Motor neuron (in vitro differentiated cells): ENCODE measurements at regions not wholly inside any gene's neighbourhood (a gene's known extent, or its start where the extent isn't known, plus 50 kb on each side); places are given as distances from the start of the nearest gene placed in this dataset.

Source experiments
- ATAC-seq, 8 experiments: fragments of 200-7000 bp; cut with Tn5 transposase; replicated peaks in 6 of 8; 2 replicates each; pipeline ENCODE4 v1.8.0; 2021; ENCODE audit warnings: mild to moderate bottlenecking in 8 of 8, moderate library complexity in 8 of 8
- H3K27ac ChIP-seq, 2 donors: fragments of 250-450 bp; sonication (Bioruptor Pico); 2 replicates each; pipeline ENCODE4 v1.9.0; 2021; ENCODE audit warnings: antibody characterized with exemption in 2 of 2, mild to moderate bottlenecking in 2 of 2, moderate library complexity in 1 of 2
- H3K4me1 ChIP-seq, 2 donors: fragments of 250-450 bp; sonication (Bioruptor Pico); replicated peaks in 1 of 2; 2 replicates each; pipeline ENCODE4 v1.6.1; 2021; ENCODE audit warnings: antibody characterized with exemption in 2 of 2, mild to moderate bottlenecking in 2 of 2, moderate library complexity in 1 of 2
- H3K4me3 ChIP-seq, 5 donors: fragments of 250-450 bp; sonication (Bioruptor Pico); 2 replicates each; pipeline ENCODE4 v1.9.0; 2021; ENCODE audit warnings: antibody characterized with exemption in 5 of 5, mild to moderate bottlenecking in 5 of 5, moderate library complexity in 4 of 5
- WGBS, 10 experiments: fragments of 450-650 bp; shearing (Covaris generic); methylation state at CpG; one replicate each; pipeline ENCODE4 v1.0.0; 2022; 5-methylcytosine and 5-hydroxymethylcytosine counted together
- in situ Hi-C, 9 experiments: fragments of 400-800 bp; cut with MboI; loops; one replicate each; pipeline ENCODE4 v1.15.0; 2021; ENCODE audit warnings: low sequenced_read_pairs in 9 of 9, low pct_unique_long_range_greater_than_20kb in 2 of 9; ENCODE audit not compliant: unreplicated experiment in 9 of 9

DNA sequence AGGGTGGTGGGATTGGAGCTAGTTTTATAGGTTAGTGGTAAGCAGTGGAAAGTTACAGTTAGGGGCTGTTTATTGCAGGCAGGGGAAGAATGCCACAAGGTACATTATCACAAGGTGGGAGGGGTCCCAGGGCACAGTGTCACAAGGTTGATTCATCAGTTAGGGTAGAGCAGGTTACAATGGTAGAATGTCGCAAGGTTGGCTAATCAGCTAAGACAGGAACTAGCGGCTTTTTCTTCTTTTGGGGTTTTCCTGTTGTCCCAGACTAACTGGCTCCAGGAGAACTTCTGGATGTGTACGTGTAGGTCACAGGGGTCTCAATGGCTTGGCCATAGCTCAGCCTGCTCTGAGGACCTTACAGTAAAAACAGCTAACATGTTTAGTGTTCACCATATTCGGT, 1221.1 kb downstream of the SLITRK1 start:
- 40 to 100% (median 82%) methylated on average over 1 to 4 of the region's 4 CpGs; no CpG with 5 or more reads in 2 of the 10 experiments for WGBS, 10 experiments
- in situ Hi-C loops, result no loop called here

DNA sequence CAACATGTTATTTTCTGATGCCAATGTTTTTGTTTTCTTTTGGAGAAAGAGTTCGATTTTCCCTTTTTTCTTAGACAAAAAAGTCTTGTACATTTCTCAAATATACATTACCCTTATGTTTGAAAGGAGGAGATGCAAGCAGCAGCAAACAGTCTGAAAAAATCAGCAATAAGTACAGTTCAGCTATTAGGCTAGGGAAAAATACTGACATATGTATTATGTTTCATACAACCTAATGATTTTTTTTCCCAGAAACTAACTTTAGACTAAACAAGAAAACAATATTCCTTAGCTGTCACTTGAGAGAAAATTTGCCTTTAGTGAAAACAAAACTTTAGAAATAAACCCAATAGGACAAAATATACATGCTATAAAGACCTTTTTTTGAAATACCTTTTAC, 1223.5 kb downstream of the SLITRK1 start:
- in situ Hi-C loops, result no loop called here
- Histone ChIP-seq H3K27ac (no peak overlapping the region), H3K4me1 (no peaks in the 10 kb centered on the region), H3K4me3 (no peak overlapping the region)
- ATAC-seq, result no peak
- 7 to 67% (median 44%) methylated on average over 1 of the region's 1 CpG; no CpG with 5 or more reads in 1 of the 10 experiments for WGBS, 10 experiments

More for the DNA sequence above, 1221.1 kb downstream of the SLITRK1 start:
- Histone ChIP-seq H3K27ac (no peak overlapping the region), H3K4me3 (no peak overlapping the region), H3K4me1 (no peaks in the 10 kb centered on the region)
- ATAC-seq, result no peak

DNA sequence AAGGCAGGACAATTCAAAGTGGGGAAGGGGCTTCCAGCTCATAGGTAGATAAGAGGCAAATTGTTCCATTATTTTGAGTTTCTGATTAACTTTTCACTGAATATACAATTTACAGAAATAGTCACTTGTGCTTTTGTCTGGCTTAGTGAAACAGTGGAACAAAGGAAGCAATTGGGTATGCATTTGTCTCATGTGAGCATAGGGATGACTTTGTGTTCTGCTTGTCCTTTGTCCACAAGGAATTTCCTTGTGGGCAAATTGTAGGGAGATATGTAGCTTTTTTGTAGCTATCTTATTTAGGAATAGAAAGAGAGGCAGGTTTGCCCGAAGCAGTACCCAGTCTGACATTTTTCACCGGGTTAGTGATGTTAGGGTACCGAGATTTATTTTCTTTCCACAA, 1224.8 kb downstream of the SLITRK1 start:
- Histone ChIP-seq H3K4me1 (no peaks in the 10 kb centered on the region), H3K27ac (no peak overlapping the region), H3K4me3 (no peak overlapping the region)
- in situ Hi-C loops, result no loop called here
- 57 to 100% (median 90%) methylated on average over 1 to 3 of the region's 3 CpGs; no CpG with 5 or more reads in 3 of the 10 experiments for WGBS, 10 experiments
- ATAC-seq, result no peak

DNA sequence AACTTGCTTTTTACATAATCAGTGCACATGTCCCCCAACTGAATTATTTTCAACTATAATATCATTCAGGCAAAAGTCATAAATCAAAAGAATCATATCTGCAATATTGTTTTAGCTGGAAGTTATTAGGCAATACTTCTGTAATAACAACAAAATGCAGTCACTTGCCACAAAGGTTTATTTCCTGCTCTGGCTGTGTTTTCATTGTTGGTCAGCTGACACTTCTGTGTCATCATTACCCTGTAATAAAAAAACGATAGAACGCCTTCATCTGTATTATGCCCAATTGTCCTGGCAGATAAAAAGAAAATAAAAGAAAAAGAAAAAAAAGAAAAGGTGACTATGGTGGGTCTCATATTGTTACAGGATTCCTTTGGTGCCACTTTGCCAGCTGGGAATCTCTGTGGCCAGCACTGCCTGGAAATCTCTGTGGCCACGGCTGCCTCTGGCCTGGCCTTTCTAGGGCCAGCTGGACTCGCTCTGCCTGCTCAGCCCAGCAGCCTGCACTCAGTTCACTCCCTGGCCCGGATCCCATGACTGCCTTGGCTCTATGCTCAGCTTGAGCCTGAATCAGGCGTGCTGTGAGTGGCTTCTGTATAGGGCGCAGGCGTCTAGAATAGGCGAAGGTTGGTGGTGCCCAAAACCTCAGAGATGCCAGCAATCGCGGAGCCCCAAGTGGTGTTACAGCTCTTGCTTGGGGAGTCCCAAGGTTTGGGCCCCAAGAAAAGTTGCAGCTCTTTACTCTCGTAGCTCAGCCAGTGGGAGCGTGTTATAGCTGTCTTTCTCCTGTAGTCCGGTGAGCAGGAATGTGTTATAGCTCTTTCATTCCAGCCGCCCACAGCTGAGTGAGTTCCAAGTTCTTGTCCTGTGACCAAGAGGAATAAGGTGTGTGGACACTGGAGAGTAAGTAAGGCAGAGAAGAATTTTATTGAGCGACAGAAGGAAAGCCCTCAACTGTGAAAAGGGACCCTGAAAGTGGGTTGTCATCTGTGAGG, 1227.1 kb downstream of the SLITRK1 start:
- no peaks in the 10 kb centered on the region for H3K4me1 ChIP-seq
- H3K27ac ChIP-seq, result no peak overlapping the region
- WGBS, 10 experiments, result 15 to 100% (median 95%) methylated on average over 1 to 10 of the region's 16 CpGs; no CpG with 5 or more reads in 1 of the 10 experiments
- H3K4me3 ChIP-seq, result no peak overlapping the region
- in situ Hi-C loops, result no loop called here
- ATAC-seq, result peak in 1 of 8 experiments; percentile 13

DNA sequence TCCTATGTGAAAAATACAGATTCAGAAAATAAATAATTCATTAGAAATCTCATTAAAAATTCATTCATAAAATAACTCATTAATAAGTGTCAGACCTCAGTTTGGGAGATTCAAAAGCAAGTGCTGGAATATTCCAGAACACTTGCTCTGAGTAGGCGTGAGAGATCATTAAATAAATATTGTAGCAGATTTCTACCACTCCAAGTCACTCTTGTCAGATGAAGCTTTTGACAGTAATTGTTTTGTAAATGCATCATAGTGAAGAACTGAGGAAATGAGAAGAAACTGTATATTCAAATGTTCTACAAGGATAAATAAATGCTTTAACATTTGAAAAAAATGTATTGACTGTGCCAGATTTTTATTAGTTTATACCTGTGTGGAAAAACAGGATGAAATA, 1228.1 kb downstream of the SLITRK1 start:
- H3K4me1 ChIP-seq, result no peaks in the 10 kb centered on the region
- WGBS, 10 experiments, result 0 to 100% (median 85%) methylated on average over 1 of the region's 1 CpG
- in situ Hi-C loops, result no loop called here
- H3K27ac ChIP-seq, result no peak overlapping the region
- ATAC-seq, result no peak
- no peak overlapping the region for H3K4me3 ChIP-seq

DNA sequence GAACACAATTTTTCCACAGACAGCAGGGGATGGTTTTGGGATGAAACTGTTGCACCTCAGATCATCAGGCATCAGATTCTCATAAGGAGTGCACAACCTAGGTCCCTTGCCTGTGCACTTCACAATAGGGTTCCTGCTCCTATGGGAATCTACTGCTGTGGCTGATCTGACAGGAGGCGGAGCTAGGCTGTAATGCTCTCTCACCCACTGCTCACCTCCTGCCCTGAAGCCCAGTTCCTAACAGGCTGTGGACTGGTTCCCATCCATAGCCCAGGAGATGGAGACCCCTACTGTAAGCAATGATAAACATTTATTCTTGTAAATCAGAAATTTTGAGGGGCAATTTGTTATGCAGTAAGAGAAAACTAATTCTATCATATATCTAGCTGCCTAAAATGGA, 1234.7 kb downstream of the SLITRK1 start:
- in situ Hi-C loops, result no loop called here
- WGBS, 10 experiments, result 100% methylated on average over 1 of the region's 1 CpG; no CpG with 5 or more reads in 7 of the 10 experiments
- no peaks in the 10 kb centered on the region for H3K4me1 ChIP-seq
- no peak for ATAC-seq
- H3K27ac ChIP-seq, result no peak overlapping the region
- no peak overlapping the region for H3K4me3 ChIP-seq

DNA sequence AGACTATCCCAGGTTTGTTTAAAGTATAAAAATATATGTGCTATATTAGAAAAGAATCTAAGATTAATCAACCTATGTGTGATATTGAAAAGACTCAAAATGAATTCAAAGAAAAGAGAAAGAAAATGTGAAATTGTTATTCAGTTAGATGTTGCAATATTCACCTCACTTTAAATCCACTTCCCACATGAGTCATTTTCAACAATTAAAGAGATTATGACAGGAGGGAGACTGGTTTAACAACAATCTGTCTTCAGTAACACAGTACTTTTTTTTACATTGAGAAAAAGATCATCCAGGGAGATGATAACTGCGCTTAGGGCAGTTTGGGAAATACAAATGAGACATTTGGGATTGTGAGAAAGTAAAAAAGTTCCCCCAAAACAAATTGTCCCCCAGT, 1246.2 kb downstream of the SLITRK1 start:
- ATAC-seq, result no peak
- in situ Hi-C loops, result no loop called here
- 0 to 100% (median 100%) methylated on average over 1 of the region's 1 CpG; no CpG with 5 or more reads in 1 of the 10 experiments for WGBS, 10 experiments

DNA sequence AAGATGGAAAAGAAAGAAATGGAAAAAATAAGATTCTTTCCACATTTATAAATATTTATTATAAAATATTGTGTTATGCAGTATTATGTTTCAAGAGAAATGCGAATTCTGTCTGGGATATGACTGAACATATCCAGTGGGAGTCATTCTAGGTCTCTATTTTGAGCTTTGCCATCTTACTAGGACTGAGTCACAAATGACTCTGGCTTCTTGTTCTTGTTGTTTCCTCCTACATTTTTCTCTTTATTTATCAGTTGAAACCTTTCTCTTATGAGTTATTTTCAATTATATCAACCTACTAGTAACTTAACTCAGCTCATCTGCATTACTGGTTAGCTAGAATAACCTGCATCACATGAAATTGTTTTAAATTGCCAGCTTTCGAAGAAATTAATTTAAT, 1247.3 kb downstream of the SLITRK1 start:
- Histone ChIP-seq H3K27ac (no peak overlapping the region), H3K4me1 (no peaks in the 10 kb centered on the region), H3K4me3 (no peak overlapping the region)
- WGBS, 10 experiments, result 0 to 100% (median 72%) methylated on average over 1 to 2 of the region's 2 CpGs
- in situ Hi-C loops, result no loop called here
- no peak for ATAC-seq

More for the DNA sequence above, 1246.2 kb downstream of the SLITRK1 start:
- Histone ChIP-seq H3K4me1 (no peaks in the 10 kb centered on the region), H3K27ac (no peak overlapping the region), H3K4me3 (no peak overlapping the region)

DNA sequence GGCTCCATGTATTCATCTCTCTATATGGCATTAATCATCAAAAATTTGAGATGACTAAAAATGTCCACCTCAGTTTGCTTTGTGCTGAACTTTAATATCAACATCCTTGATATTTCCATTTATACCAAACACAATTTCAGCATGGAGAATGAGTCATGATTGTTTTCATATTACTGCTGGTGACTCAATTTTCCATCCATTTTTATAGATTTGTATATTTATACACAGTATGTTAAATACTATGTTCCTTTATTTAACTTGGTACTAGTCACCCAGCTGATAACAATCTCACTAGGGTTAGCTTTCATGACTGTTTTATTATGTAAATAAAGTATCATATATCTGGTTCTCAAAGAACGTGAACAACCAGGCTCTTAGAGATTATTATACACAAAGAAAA, 1255.1 kb downstream of the SLITRK1 start:
- no peak for ATAC-seq
- no peaks in the 10 kb centered on the region for H3K4me1 ChIP-seq
- H3K4me3 ChIP-seq, result no peak overlapping the region
- no peak overlapping the region for H3K27ac ChIP-seq
- 0 to 100% (median 33%) methylated on average over 1 of the region's 1 CpG; no CpG with 5 or more reads in 1 of the 10 experiments for WGBS, 10 experiments
- in situ Hi-C loops, result no loop called here

DNA sequence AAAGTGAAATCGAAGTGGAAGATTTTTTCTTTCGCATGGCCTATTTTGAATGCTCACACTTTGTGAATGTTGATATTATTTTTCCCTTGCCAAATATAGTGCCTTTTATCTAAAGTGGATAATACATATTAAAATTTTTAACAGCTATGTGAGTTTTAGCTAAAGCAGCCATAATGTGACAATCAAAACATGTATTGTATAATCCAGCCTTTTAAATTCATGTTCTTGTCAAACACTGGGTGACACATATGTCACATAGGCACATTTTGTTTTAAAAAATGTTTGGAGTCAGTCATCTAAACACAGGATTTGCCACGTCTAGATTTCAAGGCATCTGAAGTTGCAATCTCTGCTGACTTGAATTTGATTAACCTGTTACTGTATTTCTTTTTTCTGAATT, 1256.6 kb downstream of the SLITRK1 start:
- H3K4me3 ChIP-seq, result no peak overlapping the region
- no peaks in the 10 kb centered on the region for H3K4me1 ChIP-seq
- 33 to 100% (median 60%) methylated on average over 2 to 3 of the region's 3 CpGs for WGBS, 10 experiments
- in situ Hi-C loops, result no loop called here
- no peak overlapping the region for H3K27ac ChIP-seq
- ATAC-seq, result no peak

DNA sequence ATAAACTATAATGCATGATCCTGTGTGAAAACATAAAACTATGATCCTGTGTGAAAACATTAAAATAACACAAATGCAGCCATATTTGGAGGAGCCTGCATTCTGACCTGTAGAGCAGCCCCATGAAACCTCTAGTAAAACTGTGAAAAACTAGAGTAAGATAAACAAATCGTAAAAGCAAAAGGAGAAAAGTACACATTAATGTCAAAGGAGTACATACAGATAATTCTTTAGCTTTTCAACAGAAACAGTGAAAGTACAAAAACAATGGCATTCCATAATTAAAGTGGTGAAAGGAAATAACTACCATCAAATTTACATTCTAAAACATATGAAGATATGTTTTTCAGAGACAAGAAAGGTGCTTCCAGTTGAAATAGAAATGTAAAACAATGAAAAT, 1267.2 kb downstream of the SLITRK1 start:
- no peak overlapping the region for H3K27ac ChIP-seq
- WGBS, 10 experiments, result 10 to 100% (median 75%) methylated on average over 1 of the region's 1 CpG; no CpG with 5 or more reads in 1 of the 10 experiments
- no peaks in the 10 kb centered on the region for H3K4me1 ChIP-seq
- H3K4me3 ChIP-seq, result no peak overlapping the region
- in situ Hi-C loops, result no loop called here
- no peak for ATAC-seq

DNA sequence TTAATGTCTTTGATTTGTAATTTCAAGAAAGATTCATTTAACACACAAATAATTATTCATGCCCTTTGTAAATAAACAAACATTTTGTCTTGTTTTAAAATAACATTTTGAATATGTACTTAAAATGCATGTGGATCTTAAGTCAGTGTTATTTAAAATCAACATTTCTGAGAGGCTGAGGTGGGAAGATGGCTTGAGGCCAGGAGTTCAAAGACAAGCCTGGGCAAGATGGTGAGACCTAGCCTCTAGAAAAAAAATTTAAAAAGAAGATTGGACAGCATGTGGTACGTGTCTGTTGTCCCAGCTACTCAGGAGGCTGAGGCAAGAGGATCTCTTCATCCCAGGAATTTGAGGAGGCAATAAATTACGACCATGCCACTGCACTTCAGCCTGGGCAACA, 1268.2 kb downstream of the SLITRK1 start:
- in situ Hi-C loops, result no loop called here
- Histone ChIP-seq H3K27ac (no peak overlapping the region), H3K4me1 (no peaks in the 10 kb centered on the region), H3K4me3 (no peak overlapping the region)
- no peak for ATAC-seq
- 4 to 94% (median 75%) methylated on average over 1 to 2 of the region's 2 CpGs; no CpG with 5 or more reads in 1 of the 10 experiments for WGBS, 10 experiments

DNA sequence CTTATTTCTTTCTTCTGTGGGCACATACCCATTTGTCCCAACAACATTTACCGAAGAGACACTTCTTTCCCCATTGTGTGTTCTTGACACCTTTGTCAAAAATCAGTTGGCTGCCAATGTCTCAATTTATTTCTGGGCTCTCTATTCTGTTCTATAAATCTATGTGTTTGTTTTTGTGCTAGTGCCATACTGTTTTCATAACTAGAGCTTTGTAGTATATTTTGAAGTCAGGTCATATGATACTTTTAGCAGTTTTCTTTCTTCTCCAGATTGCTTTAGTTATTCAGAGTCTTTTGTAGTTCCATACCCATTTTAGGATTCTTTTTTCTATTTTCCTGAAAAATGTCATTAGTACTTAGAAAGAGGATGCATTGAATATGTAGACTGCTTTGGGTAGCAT, 1276.3 kb downstream of the SLITRK1 start:
- 38 to 100% (median 92%) methylated on average over 1 of the region's 1 CpG; no CpG with 5 or more reads in 2 of the 10 experiments for WGBS, 10 experiments
- H3K27ac ChIP-seq, result no peak overlapping the region
- no peak for ATAC-seq
- no peak overlapping the region for H3K4me3 ChIP-seq
- in situ Hi-C loops, result no loop called here
- H3K4me1 ChIP-seq, result no peaks in the 10 kb centered on the region
